HS-27A (cell line): ENCODE measurements at regions not wholly inside any gene's neighbourhood (a gene's known extent, or its start where the extent isn't known, plus 50 kb on each side); places are given as distances from the start of the nearest gene placed in this dataset.

Experiments
- DNase-seq: peaks from one replicate; pipeline ENCODE4 v3.0.0-alpha.2; 2012; ENCODE audit warnings: low read depth, missing footprints

DNA sequence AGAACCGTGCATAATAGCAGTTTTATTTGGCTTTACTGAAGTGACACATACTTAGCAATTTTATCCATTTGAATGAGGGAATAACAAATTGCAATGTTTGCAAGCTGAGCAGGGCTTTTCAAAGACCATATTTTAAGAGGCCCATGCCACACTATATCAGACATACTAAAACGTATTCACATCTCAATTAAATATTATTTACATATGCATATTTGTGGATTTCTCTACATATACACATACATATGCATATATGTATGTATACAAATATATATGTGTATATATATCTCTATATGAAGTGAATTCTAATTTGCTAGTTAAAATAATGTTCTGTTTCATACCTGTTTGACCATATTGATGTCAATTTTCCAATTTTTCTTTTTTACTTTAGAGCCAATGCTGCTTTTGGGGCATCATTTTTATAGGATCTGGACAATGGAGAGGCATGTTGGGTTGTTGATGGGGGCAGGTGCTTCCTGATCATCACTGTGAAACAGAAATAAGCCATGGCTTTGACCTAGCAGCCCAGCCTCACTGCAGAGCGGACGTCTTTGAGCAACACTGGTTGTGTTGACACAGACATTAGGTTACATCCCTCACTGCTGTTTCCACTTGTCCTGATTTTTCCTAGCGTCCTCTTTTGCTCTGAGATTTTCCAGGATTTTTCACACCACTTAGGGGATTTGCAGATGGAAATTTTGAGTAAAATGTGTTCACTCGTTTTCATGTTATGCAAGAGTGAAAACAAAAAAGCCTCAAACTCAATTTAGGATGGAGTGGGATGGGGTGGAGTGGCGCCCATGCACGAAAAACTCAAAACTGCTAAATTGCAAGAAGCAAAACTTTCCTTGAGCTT, 56.9 kb downstream of the RDH14 start:
- no peak for DNase-seq

DNA sequence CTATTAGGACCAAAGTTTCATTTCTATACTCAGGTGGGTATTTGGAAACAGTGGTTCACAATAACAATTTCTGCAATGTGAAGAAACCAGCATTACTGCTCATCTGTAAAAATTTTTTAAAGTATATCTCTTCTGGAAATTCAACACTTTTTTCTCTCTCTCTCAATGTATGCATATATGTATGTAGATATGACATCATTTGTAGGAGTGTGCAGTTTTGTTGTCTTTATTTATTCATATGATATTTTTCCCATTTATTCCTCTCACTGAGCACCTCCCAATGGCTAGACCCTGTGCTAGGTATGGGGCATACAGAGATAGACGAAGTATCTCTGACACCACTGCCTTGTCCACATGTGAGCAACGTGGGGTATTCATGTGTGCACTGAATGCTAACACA, 58.3 kb downstream of the RDH14 start:
- no peak for DNase-seq

DNA sequence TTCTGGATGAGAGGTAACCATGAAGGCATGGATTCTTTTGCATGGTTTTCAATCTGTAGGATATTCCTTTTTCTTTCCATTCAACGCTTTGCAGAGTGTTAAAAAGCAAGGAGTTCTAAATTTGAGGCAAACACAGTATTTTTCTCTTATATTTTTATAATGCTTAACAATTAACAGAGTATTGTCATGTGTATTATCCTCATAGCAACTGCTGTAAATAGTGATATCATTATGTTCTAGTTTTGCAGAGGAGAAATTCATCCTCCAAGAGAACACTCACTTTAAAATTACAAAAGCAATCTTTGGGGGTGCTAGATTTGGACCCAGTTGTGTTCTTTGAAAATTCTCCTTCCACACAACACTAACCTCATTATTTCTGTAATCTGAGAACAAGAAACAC, 58.7 kb downstream of the RDH14 start:
- no peak for DNase-seq

DNA sequence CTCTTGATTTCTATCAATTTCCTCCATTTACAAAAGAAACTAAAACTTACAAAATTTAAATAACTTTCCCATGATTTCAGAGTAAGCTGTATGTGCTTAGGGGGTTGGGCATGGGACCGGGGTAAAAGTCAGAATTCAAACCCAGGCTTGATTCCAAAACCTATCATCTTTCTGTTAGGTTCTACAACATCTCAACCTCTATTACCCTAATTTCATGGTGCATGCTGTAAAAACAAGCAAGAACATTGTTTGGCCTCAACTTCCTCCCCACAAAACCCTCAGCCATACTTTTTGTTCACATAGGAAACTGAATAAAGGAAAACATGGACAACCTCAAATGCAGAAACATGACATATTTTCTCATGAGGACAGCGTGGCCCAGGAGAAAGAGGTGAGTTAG, 59.3 kb downstream of the RDH14 start:
- DNase-seq: no peak

DNA sequence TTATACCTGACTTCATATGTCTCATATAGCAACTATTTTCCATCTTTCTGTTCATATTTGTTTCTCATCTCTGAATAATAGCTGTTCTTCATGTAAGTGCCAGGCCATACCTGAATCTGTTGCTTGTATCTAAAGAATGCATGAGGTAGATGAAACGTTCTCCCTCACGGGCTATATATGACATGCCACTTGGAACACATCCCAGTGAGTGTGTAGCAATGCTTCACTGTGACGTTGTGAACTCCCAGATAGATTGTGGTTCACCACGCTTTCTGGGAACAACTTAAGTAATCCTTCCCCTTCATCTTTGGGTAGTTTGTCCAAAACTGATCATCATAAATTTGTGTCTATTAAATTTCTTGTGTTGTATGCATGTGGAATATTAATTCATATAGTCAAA, 60.1 kb downstream of the RDH14 start:
- no peak for DNase-seq

DNA sequence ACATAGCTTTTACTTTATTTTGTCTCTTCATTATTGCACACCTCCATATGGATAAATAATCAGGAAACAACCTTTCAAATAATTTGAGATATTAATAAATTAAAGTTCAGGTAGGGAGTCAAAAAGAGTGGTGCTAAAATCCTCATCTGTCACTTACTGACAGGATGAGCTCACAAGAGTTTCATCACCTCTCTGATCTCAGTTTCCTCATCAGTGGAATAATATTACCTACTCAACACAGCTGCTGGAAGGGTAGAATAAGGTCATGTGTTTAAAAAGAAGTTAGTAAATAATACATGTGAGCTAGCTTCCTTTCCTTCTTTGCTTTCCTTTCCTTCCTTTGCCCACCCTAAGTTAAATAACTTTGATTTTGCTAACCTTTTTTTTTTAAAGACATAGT, 61.9 kb downstream of the RDH14 start:
- no peak for DNase-seq

DNA sequence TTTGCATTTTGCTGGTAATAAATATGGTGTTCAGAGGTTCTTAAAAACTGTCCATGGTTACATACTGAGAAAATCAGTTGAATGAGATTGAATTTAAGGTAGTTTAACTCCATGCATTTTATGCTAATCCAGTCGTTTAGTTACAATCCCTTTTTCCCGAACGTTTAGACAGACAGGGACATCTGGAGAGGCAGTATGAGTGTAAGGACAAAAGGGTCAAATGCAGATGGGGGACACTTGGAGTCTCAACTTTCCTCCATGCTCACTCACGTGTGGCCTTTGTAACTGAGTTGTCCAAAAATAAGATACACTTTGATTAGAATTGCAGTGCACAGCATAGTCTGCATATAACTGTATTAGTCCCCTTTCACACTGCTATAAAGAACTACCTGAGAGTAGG, 63.9 kb downstream of the RDH14 start:
- no peak for DNase-seq

DNA sequence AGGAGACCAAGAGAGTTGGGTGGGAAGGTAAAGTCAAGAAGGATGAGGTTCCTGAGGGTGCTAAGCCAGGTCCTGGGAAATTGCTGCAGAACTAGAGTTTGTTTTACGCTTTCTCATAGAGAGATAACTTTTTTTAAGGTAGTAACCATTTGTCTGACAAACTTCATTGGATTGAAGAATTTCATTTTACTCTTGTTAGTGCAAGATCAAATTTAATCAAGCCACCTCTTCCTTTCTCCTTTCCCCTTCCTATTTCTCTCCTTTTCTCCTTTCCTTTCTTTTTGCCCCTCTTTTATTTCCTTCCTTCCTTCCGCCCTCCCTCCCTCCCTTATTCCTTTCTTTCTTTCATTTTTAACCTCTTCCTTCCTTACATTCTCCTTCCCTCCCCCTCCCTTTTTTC, 65.4 kb downstream of the RDH14 start:
- DNase-seq: no peak

DNA sequence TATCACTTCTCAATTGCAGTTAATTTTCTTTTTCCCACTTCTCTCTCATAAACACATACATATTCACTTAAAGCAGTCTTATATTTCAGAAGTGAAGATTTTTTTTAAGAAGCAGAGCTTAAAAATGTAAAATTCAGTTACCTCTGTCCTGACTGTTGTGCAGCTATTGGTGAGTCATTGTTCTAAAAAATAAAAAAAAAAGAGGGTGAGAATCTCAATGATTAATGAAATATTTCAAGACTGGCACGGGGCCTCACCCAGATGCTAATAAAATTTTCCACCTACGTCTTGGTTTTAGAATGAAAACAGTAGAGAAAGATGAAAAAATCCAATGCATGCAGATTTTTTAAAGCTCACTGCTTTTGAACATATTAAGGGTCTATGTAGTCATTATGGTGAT, 67.7 kb downstream of the RDH14 start:
- no peak for DNase-seq

DNA sequence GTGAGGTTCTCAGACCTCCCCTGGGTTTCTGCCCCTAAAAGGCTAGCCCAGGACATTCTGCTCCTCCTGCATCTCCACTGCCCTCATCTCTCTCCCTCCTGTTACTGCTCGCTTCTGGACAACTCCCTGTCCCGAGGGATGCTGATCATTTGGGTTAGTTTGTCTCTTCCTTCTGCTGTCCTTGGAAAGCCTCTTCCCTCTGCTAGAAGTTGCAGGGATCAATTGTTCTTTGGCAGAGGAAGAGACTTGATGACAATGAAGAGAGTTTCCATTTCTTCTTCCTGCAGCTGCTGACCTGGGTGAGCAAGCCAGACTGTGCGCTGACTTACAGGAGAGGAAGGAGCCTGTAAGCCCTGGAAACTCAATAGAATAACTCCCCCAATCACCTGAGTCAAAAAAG, 68.9 kb downstream of the RDH14 start:
- no peak for DNase-seq

DNA sequence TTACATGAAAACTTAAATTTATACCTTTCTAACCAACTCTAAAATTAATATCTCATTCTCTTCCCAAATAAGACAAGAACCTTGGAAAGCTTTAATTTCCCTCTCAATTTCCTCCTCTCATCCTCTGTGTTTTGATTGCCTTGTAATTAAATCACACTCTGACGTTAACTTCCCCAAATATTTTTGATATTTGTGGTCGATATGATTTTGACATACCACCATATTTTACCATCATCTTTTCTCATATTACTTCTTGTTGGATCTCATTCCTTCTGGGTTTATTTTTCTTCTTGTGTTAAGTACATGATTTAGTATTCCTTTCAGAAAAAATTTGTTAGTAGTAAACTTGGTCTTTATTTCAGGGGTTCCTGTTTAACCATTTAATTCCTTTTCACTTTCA, 69.6 kb downstream of the RDH14 start:
- DNase-seq: no peak

DNA sequence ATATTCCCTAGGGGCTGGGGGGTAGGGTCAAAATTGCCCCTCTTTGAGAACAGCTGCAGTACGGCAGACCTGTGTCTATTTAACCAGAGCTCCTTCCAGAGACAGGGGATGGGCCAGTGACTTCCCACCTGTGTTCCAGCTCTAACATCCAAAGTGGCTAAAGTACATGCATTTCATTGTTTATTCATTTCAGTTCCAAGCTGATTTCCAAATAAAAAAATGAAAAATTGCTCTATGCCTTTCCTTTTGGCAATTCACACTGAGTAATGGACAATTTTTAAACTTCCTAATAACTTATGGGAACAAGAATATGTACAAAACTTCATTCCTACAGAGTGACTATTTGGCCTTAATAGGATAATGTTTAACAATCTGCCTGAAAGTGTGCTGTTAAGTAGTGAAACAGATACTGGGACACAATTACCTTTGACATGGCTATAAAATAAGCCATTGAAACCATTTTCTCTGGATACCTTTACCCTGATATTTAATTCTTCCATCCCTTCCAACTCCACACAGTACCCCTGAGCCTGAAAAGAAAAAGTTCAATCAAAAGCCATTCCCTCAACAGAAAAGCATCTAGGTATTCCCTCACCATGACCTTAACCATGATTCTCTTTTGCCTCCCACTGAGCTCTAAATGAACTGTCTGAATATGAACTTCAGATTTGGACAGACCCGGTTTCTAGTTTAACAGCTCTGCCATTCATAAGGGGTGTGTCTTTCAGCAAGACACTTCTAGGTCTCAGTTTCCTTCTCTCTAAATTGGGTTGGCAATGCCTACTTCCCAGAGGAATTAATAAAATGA, 73.1 kb downstream of the RDH14 start:
- no peak for DNase-seq

DNA sequence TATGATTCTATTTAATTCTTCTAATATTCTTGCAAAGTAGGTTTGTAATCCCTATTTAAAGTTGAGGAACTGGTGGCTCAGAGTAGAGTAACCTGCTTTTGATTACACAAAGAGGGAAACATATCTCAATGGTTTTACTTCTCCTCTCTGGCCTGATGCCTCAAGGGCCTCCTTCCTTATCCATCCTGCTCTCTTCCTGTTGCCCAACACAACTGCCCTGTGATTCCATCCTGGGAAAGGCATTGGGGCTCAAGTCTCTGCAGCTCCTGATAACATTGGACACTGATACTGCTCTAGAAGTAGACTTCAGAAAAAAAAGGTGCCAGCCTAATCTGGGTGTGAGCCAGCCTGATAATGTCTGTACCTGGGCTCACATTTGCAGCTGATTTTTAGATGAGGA, 75.8 kb downstream of the RDH14 start:
- DNase-seq: no peak

DNA sequence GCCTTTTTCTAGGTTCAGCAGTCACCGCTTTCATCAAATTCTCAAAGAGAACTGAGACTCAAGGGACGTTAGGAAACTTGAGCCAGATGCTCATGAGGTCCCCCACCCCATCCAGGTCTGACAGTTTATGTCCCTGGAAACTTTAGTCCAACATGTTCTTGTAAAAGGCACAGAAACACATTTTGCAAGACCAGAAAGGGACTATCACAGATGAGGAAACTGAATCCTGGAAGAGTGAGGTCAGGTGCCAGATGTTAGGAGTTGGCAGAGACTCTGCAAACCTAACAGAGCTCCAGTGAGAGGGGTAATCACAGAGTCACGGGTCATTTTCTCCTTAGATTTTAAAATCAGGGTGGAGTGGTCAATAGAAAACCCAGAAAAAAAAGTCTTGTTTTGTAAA, 76.6 kb downstream of the RDH14 start:
- no peak for DNase-seq

DNA sequence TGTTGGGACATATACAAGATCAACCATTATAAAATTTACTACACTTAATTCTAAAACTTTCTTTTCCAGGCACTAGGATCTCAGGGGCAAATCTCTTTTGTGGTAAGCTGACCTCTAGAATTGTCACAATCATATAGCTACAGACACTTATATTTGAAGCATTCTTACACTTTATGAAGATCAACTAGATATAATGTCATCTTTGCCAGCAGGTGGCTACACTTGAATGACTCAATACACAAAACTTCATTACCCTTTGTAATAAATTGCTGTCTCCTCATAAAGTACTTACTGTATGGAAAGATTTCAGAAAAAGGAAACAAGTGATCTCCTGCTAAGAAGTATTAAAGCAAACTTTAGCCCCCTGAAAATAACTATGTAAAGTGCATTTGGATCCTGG, 77.8 kb downstream of the RDH14 start:
- DNase-seq: no peak

DNA sequence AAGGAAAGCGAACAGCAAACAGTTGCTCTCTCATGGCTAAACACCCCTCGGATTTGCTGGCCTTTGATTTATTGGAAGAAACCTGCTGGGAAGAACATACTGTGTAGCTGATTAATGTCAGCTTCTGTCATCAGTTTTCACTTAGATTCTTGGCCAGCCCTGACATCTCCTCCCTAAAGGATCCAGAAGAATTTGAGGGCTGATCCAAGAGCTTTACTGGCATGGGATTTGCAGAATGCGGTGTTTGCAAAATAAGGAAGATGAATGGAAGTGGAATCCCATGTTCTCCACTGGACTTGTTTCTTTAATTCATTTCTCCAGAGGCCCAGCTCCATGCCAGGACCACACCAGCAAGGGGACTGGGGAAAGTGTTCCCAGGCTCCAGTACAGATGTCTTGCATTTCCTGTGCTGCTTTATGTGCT, 80.5 kb downstream of the RDH14 start:
- DNase-seq: no peak

DNA sequence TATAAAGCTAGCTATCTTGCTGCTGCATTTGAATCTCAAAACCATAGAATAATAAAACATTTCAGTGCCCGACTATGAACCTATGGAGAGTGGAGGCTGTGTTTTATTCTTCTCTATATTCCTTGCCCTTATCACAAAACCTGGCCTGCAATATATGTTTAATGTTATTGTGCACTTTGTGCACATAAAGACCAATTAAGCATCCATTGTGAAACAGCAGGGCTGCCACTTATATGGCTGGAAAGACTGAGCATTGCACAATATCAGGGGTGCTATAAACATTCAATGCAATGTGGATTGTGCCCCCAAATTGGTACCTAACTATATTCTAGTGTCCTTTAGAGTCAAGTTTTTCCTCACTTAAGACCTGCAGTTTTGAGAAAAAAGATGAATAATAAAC, 83.2 kb downstream of the RDH14 start:
- no peak for DNase-seq

DNA sequence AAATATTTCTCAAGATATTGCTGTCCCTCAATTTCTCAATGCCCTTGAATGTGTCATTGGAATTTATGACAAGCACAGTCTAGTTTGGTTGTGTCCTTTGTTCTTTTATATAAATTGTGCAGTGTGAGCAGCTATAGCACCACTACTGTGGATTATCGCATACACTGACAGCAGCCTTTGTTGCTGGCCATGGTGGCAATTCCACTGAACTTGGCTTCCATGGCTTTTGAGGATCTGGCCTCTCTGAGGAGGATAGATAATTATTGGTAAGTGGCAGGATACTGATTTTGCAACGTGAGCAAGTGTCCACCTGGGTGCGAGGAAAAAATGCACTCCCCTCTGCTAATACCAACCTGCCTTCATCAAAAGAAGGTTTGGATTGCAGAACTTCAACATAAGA, 84.0 kb downstream of the RDH14 start:
- no peak for DNase-seq

DNA sequence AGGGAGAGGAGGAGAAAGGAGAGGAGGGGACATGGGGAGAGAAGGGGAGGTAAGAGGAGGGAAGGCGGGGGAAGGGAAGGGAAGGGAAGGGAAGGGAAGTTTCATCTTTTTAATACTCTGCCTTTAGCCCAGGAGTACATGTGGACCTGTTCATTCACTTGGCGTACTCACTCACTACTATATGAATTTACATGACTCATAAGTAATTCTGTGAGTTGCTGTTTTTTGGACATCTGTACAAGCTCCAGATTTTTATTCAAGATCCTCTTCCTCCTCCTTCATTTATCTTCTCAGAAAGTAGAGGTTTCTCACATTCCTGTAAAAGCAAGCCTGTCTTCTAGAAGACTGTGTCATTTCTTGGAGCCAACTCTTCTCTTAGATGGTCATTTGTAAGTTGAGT, 84.6 kb downstream of the RDH14 start:
- DNase-seq: no peak

DNA sequence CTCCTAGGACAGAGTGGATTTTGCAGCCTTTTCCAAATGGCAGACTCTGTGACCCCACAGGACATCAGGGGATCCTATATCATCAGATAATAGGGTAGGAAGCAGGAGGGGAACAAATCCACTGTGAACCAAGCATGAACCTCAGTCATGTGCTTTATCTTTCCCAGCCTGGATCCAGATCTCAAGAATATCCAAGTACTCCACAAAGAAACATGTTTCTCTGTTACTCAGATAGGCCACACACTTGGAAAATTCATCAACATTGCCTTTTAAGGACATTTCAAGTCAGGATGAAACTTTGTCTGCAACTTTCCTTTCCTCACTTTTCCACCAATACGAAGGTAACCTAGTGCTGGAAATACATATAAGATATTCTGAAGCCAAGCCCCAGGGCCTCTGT, 85.8 kb downstream of the RDH14 start:
- DNase-seq: no peak

DNA sequence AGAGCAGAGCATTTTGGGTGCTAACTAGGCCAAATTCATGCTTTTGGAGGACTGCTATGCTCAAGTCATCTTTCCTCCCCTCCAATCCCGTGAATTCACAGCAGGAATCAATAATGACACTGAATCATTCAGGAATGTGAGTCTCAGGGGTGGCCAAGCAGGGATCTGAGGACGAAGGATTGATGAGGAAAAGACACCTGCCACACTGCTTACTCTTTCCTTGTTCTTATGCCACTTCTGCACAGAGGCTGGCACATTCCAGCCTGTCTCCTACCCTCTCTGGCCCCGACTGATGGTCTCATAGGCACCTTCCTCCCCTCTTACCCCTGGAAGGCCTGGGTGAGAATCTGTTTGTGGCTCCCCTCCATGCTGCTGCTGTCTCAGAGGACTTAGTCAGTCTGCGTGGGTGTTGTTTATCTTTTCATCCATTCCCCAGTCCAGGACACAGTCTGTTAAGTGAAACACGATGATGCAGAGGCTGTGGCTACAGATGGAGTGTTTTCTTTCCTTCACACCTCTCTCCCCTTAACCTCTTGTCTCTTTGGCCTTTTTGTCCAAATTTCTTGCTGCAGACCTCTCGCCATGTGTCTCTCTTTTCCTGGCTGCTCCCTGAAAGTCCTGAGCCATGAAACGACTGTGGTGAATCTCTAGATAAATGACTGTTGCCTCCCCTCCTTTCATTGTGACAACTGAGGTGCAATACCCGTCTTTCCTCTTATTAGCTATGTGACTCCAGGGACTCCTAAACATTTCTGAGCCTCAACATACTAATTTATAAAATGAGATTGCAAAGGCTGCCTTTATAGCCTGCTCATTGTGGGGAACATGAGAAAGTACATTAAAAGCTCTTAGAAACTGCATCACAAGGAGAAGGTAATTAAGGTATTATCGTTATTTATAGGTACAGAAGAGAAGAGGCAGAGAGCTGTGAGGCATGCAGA, 86.9 kb downstream of the RDH14 start:
- peak; percentile 41 for DNase-seq

DNA sequence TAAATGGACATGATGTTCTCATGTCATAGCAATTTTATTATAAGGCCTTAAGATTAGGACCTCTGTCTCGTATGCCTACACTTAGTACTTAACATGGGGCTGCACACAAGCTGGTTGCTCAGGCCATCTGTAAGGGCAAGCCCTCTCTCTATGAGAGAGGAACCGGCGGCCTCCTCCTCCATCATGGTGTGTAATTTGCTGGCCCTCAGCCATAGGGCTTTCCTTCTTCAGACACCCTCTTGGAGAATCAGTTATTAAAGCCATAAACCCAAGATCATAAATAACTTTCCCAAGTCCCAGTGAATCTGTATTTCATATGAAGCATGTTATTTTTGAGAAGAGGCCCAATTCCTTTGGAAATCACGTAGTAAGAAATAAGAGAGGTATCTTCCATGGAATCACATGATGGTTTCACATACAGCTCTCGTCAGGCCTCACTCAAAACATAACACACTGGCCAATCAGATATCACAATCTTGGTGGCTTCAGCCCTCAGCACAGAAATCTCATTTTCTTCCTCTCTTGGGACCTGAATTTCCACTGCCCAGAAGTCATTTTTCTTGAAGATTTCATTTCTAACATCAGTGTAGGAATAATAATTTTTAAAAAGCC, 92.6 kb downstream of the RDH14 start:
- DNase-seq: no peak
